HEK293 (cell line): ENCODE measurements at regions not wholly inside any gene's neighbourhood (a gene's known extent, or its start where the extent isn't known, plus 50 kb on each side); places are given as distances from the start of the nearest gene placed in this dataset.

Experiments
- CTCF ChIP-seq: fragments of 450-650 bp; formaldehyde crosslinking; IDR thresholded peaks from 2 replicates; pipeline ENCODE4 v1.5.1; 2016; ENCODE audit warnings: missing biosample characterization, missing genetic modification characterization
- HOXA7 ChIP-seq: sonication (generic); formaldehyde crosslinking; IDR thresholded peaks from 2 replicates; pipeline ENCODE4 v1.8.1; 2022; ENCODE audit warnings: missing genetic modification reagents, borderline replicate concordance
- ZBTB11 ChIP-seq: fragments of 450-650 bp; formaldehyde crosslinking; conservative IDR thresholded peaks from 2 replicates; pipeline ENCODE4 v1.5.1; 2016; ENCODE audit warnings: low read depth, missing biosample characterization, missing genetic modification characterization
- ZFP69B ChIP-seq: fragments of 450-650 bp; formaldehyde crosslinking; IDR thresholded peaks from 2 replicates; pipeline ENCODE4 v1.5.1; 2016; ENCODE audit warnings: missing biosample characterization, missing genetic modification characterization
- ZNF426 ChIP-seq: fragments of 450-650 bp; formaldehyde crosslinking; IDR thresholded peaks from 2 replicates; pipeline ENCODE4 v1.5.1; 2017; ENCODE audit warnings: missing biosample characterization, missing genetic modification characterization, mild to moderate bottlenecking, inconsistent platforms, moderate library complexity
- ZXDB ChIP-seq: fragments of 450-650 bp; formaldehyde crosslinking; IDR thresholded peaks from 2 replicates; pipeline ENCODE4 v1.5.1; 2016; ENCODE audit warnings: missing biosample characterization, missing genetic modification characterization

GRCh38 chr4:140806163-140806562 is 50.0 kb upstream of the TBC1D9 start:
- TF ChIP-seq CTCF (tag by site-specific recombination) (no peak), ZFP69B (tag by site-specific recombination) (no peak), ZXDB (no peak), ZBTB11 (tag by site-specific recombination) (no peak), ZNF426 (tag by site-specific recombination) (no peak), HOXA7 (no peak)
